HepG2 (cell line): ENCODE measurements at regions not wholly inside any gene's neighbourhood (a gene's known extent, or its start where the extent isn't known, plus 50 kb on each side); places are given as distances from the start of the nearest gene placed in this dataset.

Source experiments
- ATAC-seq: fragments of 200-7000 bp; cut with Tn5 transposase; 3 replicates; pipeline ENCODE4 v1.9.1; 2020; ENCODE audit warnings: mild to moderate bottlenecking, moderate library complexity
- BruUV-seq: library from RNA; stranded (reverse); fragments of 400-500 nt; replicated peaks from 2 replicates; lab custom pipeline; 2021; lab: Mats Ljungman, UMichigan
- CTCF ChIA-PET: fragments of 300-600 bp; formaldehyde crosslinking; extraction: SDS; loops from one replicate; lab custom pipeline; 2021; ENCODE audit warnings: low total read pairs, inconsistent platforms, low intra/inter-chr PET ratio; lab: Yijun Ruan, JAX
- POLR2A ChIA-PET: fragments of 350-600 bp; sonication (Branson Sonifier 250); formaldehyde crosslinking; loops from one replicate; lab custom pipeline; 2020; ENCODE audit warnings: antibody characterized with exemption, inconsistent platforms; lab: Yijun Ruan, JAX
- DNase-seq: peaks from one replicate; pipeline ENCODE4 v3.0.0-alpha.2; 2015; ENCODE audit warnings: low spot score
- FAIRE-seq: peaks from 3 replicates; lab custom pipeline; 2011; peaks lifted over from hg19 to GRCh38; lab: Jason Lieb, UNC
- H2AFZ ChIP-seq: one replicate; pipeline ENCODE4 v1.6.1; 2011; ENCODE audit warnings: low read length, inconsistent platforms
- H3K27ac ChIP-seq: fragments of 300-600 bp; 3 replicates; pipeline ENCODE4 v1.8.0; 2011; ENCODE audit warnings: mixed run types, mild to moderate bottlenecking, mixed read lengths, low read length, inconsistent platforms; ENCODE audit not compliant: insufficient read depth; ENCODE audit errors: extremely low read length
- H3K27me3 ChIP-seq, 2 experiments: fragments of 200-600 bp in 1 of 2; 2 replicates in 1 of 2; 3 replicates in 1 of 2; pipeline versions ENCODE4 v1.6.0 to v1.8.0; 2011; ENCODE audit warnings: low read length in 2 of 2, mild to moderate bottlenecking in 2 of 2, moderate library complexity in 2 of 2, inconsistent platforms in 1 of 2; ENCODE audit not compliant: insufficient read depth in 2 of 2, control insufficient read depth in 1 of 2
- H3K36me3 ChIP-seq, 2 experiments: fragments of 200-600 bp in 1 of 2; replicated peaks in 1 of 2; 2 replicates in 1 of 2; 3 replicates in 1 of 2; pipeline versions ENCODE4 v1.5.1 to v1.8.0; 2011; ENCODE audit warnings: low read length in 2 of 2, inconsistent platforms in 1 of 2; ENCODE audit not compliant: insufficient read depth in 2 of 2, control insufficient read depth in 1 of 2
- H3K4me1 ChIP-seq: 2 replicates; pipeline ENCODE4 v1.5.1; 2012; ENCODE audit warnings: low read length, inconsistent platforms; ENCODE audit not compliant: insufficient read depth
- H3K4me2 ChIP-seq: 2 replicates; pipeline ENCODE4 v1.6.0; 2011; ENCODE audit warnings: low read depth, low read length, inconsistent platforms
- H3K4me3 ChIP-seq, 3 experiments: fragments of 200-600 bp in 1 of 3; sonication (generic), shearing (Covaris generic) in 1 of 3; replicated peaks in 1 of 3; 2 replicates each; pipeline ENCODE4 v1.5.1; 2011 to 2016; ENCODE audit warnings: low read length in 3 of 3, inconsistent platforms in 2 of 3, low read depth in 2 of 3, mild to moderate bottlenecking in 2 of 3, control low read depth in 1 of 3, mixed read lengths in 1 of 3; ENCODE audit not compliant: insufficient read depth in 1 of 3
- H3K79me2 ChIP-seq: one replicate; pipeline ENCODE4 v1.6.1; 2011; ENCODE audit warnings: low read length, inconsistent platforms; ENCODE audit not compliant: insufficient read depth
- H3K9ac ChIP-seq: 2 replicates; pipeline ENCODE4 v1.6.0; 2011; ENCODE audit warnings: mild to moderate bottlenecking, low read depth, low read length, inconsistent platforms; ENCODE audit not compliant: insufficient read depth
- H3K9me3 ChIP-seq: 2 replicates; pipeline ENCODE4 v1.5.1; 2012; ENCODE audit warnings: mild to moderate bottlenecking, low read length
- H4K20me1 ChIP-seq: 2 replicates; pipeline ENCODE4 v1.6.0; 2011; ENCODE audit warnings: inconsistent platforms, mild to moderate bottlenecking, low read length, moderate library complexity; ENCODE audit not compliant: insufficient read depth
- ATF7-NPFF ChIP-seq: sonication (generic); formaldehyde crosslinking; IDR thresholded peaks from 2 replicates; pipeline ENCODE4 v1.8.1; 2023; ENCODE audit warnings: mild to moderate bottlenecking, low read depth, missing genetic modification reagents, moderate library complexity
- BCL6 ChIP-seq: IDR thresholded peaks from 2 replicates; pipeline ENCODE4 v1.6.1; 2016; ENCODE audit warnings: missing genetic modification reagents, missing compliant biosample characterization
- HNRNPL ChIP-seq: fragments of 200-400 bp; formaldehyde crosslinking; IDR thresholded peaks from 2 replicates; pipeline ENCODE4 v1.6.1; 2017; ENCODE audit warnings: mild to moderate bottlenecking, low read depth, low read length
- JUNB ChIP-seq: sonication (generic); formaldehyde crosslinking; IDR thresholded peaks from 2 replicates; pipeline ENCODE4 v1.8.0; 2022; ENCODE audit warnings: missing genetic modification reagents, mild to moderate bottlenecking, borderline replicate concordance
- KAT2B ChIP-seq: fragments of 150-350 bp; IDR thresholded peaks from 2 replicates; pipeline ENCODE4 v1.6.1; 2014; ENCODE audit warnings: low read depth, low read length, borderline replicate concordance
- MEIS1 ChIP-seq: sonication (generic); formaldehyde crosslinking; IDR thresholded peaks from 2 replicates; pipeline ENCODE4 v1.9.0; 2021; ENCODE audit warnings: mild to moderate bottlenecking, missing genetic modification reagents, moderate library complexity, borderline replicate concordance
- RCOR2 ChIP-seq: IDR thresholded peaks from 2 replicates; pipeline ENCODE4 v1.6.1; 2016; ENCODE audit warnings: missing biosample characterization, missing genetic modification reagents
- SOX13 ChIP-seq, 3 experiments: fragments of 450-650 bp in 1 of 3; sonication (generic) in 1 of 3; formaldehyde crosslinking in 1 of 3; IDR thresholded peaks in 2 of 3; conservative IDR thresholded peaks in 1 of 3; 2 replicates each; pipeline versions ENCODE4 v1.5.0 to v1.6.1; 2016 to 2020; ENCODE audit warnings: antibody characterized with exemption in 1 of 3, mild to moderate bottlenecking in 1 of 3, missing compliant biosample characterization in 1 of 3, missing genetic modification reagents in 1 of 3, moderate library complexity in 1 of 3
- ZFY ChIP-seq: sonication (generic); formaldehyde crosslinking; IDR thresholded peaks from 2 replicates; pipeline ENCODE4 v1.4.0; 2020; ENCODE audit warnings: missing genetic modification reagents
- WGBS: methylation state at CpG from one replicate; pipeline ENCODE4 v1.1.6; 2017; ENCODE audit warnings: low lambda C conversion rate; 5-methylcytosine and 5-hydroxymethylcytosine counted together
- in situ Hi-C: cut with HindIII; loops from 2 replicates; pipeline ENCODE4 v1.10.0; 2017; ENCODE audit warnings: low pct_unique_long_range_greater_than_20kb; ENCODE audit not compliant: extremely low pct_ligation_motif_present
- intact Hi-C: fragments of 100-400 bp; cut with micrococcal nuclease; formaldehyde crosslinking; loops from one replicate; pipeline ENCODE4 v1.10.0; 2022; ENCODE audit not compliant: unreplicated experiment
- TF ChIP-seq, protein P1 (sequence below): sonication (generic); formaldehyde crosslinking; IDR thresholded peaks from 2 replicates; pipeline ENCODE4 v1.8.0; 2022; ENCODE audit warnings: mild to moderate bottlenecking, missing genetic modification reagents, moderate library complexity
- TF ChIP-seq, protein P2 (sequence below): sonication (generic); formaldehyde crosslinking; IDR thresholded peaks from 2 replicates; pipeline ENCODE4 v1.8.0; 2022; ENCODE audit warnings: missing genetic modification reagents, mild to moderate bottlenecking, borderline replicate concordance
- TF ChIP-seq, protein P3 (sequence below): sonication (generic); formaldehyde crosslinking; IDR thresholded peaks from 2 replicates; pipeline ENCODE4 v1.9.0; 2021; ENCODE audit warnings: missing genetic modification reagents, mild to moderate bottlenecking, borderline replicate concordance
- TF ChIP-seq, protein P4 (sequence below): sonication (generic); formaldehyde crosslinking; IDR thresholded peaks from 2 replicates; pipeline ENCODE4 v1.4.0; 2020; ENCODE audit warnings: missing genetic modification reagents
- TF ChIP-seq, protein P5 (sequence below): sonication (generic); formaldehyde crosslinking; IDR thresholded peaks from 2 replicates; pipeline ENCODE4 v1.5.1; 2020; ENCODE audit warnings: mild to moderate bottlenecking, missing genetic modification reagents

DNA sequence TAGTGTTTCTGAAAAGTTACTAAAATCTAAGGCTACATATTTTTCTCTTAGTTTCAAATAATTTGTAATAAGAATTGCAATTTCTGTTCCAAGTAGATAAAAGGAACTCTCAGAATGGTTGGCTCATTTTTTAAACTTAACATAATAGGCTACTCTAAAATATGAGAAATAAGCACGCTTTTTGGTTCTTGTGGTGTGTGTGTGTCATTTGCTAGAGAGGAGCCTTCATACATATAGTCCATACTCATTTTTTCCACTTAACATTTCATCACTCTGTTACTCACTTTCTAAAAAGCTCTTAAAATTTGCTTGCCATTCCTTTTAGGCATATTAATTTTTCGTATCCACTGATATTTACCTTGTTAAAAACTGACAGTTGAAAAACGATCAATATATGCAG lies 74.0 kb upstream of the VWDE start:
- no TSS peak for BruUV-seq
- FAIRE-seq (no peak), ATAC-seq (no peak), DNase-seq (no peak)
- intact Hi-C loops, result no loop called here
- no peaks in the 10 kb centered on the region for H3K79me2 ChIP-seq
- H3K27me3 ChIP-seq, result no peaks in the 10 kb centered on the region; a peak in 1 of 5 replicates
- H3K9me3 ChIP-seq, result no peaks in the 10 kb centered on the region
- no peaks in the 10 kb centered on the region for H3K36me3 ChIP-seq
- no peak overlapping the region for H3K27ac ChIP-seq
- H4K20me1 ChIP-seq, result no peaks in the 10 kb centered on the region
- H2AFZ ChIP-seq, result no peak overlapping the region
- ChIA-PET CTCF (no interaction called here), POLR2A (no interaction called here)
- H3K4me3 ChIP-seq, result no peak overlapping the region
- no peak overlapping the region for H3K9ac ChIP-seq
- in situ Hi-C loops, result loop anchor here (25.0 kb wide), 2 partner anchors 640 to 1040 kb away; partner anchors contain the start of gene THSD7A
- WGBS, result under 1% methylated on average over 3 of the region's 3 CpGs
- no peaks in the 10 kb centered on the region for H3K4me1 ChIP-seq
- no peak overlapping the region for H3K4me2 ChIP-seq
- TF ChIP-seq KAT2B (no peak), SOX13 (IDR thresholded peaks at IDR 0.05) (no peak), SOX13 (CRISPR knock-in tag; conservative IDR thresholded peaks at IDR 0.05 in 1 of 2, IDR thresholded peaks at IDR 0.05 in 1 of 2) (no peak), ZFY (CRISPR knock-in tag) (no peak), MEIS1 (no peak), HNRNPL (no peak), BCL6 (CRISPR knock-in tag) (no peak), JUNB (CRISPR knock-in tag) (no peak), RCOR2 (CRISPR knock-in tag) (no peak), ATF7-NPFF (CRISPR knock-in tag) (no peak)
- TF ChIP-seq, protein P1, sequence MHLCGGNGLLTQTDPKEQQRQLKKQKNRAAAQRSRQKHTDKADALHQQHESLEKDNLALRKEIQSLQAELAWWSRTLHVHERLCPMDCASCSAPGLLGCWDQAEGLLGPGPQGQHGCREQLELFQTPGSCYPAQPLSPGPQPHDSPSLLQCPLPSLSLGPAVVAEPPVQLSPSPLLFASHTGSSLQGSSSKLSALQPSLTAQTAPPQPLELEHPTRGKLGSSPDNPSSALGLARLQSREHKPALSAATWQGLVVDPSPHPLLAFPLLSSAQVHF (CRISPR knock-in tag), result no peak
- TF ChIP-seq, protein P2, sequence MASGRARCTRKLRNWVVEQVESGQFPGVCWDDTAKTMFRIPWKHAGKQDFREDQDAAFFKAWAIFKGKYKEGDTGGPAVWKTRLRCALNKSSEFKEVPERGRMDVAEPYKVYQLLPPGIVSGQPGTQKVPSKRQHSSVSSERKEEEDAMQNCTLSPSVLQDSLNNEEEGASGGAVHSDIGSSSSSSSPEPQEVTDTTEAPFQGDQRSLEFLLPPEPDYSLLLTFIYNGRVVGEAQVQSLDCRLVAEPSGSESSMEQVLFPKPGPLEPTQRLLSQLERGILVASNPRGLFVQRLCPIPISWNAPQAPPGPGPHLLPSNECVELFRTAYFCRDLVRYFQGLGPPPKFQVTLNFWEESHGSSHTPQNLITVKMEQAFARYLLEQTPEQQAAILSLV (CRISPR knock-in tag), result no peak
- TF ChIP-seq, protein P3, sequence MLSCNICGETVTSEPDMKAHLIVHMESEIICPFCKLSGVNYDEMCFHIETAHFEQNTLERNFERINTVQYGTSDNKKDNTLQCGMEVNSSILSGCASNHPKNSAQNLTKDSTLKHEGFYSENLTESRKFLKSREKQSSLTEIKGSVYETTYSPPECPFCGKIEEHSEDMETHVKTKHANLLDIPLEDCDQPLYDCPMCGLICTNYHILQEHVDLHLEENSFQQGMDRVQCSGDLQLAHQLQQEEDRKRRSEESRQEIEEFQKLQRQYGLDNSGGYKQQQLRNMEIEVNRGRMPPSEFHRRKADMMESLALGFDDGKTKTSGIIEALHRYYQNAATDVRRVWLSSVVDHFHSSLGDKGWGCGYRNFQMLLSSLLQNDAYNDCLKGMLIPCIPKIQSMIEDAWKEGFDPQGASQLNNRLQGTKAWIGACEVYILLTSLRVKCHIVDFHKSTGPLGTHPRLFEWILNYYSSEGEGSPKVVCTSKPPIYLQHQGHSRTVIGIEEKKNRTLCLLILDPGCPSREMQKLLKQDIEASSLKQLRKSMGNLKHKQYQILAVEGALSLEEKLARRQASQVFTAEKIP (CRISPR knock-in tag), result no peak
- TF ChIP-seq, protein P4, sequence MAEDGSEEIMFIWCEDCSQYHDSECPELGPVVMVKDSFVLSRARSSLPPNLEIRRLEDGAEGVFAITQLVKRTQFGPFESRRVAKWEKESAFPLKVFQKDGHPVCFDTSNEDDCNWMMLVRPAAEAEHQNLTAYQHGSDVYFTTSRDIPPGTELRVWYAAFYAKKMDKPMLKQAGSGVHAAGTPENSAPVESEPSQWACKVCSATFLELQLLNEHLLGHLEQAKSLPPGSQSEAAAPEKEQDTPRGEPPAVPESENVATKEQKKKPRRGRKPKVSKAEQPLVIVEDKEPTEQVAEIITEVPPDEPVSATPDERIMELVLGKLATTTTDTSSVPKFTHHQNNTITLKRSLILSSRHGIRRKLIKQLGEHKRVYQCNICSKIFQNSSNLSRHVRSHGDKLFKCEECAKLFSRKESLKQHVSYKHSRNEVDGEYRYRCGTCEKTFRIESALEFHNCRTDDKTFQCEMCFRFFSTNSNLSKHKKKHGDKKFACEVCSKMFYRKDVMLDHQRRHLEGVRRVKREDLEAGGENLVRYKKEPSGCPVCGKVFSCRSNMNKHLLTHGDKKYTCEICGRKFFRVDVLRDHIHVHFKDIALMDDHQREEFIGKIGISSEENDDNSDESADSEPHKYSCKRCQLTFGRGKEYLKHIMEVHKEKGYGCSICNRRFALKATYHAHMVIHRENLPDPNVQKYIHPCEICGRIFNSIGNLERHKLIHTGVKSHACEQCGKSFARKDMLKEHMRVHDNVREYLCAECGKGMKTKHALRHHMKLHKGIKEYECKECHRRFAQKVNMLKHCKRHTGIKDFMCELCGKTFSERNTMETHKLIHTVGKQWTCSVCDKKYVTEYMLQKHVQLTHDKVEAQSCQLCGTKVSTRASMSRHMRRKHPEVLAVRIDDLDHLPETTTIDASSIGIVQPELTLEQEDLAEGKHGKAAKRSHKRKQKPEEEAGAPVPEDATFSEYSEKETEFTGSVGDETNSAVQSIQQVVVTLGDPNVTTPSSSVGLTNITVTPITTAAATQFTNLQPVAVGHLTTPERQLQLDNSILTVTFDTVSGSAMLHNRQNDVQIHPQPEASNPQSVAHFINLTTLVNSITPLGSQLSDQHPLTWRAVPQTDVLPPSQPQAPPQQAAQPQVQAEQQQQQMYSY, result no peak
- TF ChIP-seq, protein P5, sequence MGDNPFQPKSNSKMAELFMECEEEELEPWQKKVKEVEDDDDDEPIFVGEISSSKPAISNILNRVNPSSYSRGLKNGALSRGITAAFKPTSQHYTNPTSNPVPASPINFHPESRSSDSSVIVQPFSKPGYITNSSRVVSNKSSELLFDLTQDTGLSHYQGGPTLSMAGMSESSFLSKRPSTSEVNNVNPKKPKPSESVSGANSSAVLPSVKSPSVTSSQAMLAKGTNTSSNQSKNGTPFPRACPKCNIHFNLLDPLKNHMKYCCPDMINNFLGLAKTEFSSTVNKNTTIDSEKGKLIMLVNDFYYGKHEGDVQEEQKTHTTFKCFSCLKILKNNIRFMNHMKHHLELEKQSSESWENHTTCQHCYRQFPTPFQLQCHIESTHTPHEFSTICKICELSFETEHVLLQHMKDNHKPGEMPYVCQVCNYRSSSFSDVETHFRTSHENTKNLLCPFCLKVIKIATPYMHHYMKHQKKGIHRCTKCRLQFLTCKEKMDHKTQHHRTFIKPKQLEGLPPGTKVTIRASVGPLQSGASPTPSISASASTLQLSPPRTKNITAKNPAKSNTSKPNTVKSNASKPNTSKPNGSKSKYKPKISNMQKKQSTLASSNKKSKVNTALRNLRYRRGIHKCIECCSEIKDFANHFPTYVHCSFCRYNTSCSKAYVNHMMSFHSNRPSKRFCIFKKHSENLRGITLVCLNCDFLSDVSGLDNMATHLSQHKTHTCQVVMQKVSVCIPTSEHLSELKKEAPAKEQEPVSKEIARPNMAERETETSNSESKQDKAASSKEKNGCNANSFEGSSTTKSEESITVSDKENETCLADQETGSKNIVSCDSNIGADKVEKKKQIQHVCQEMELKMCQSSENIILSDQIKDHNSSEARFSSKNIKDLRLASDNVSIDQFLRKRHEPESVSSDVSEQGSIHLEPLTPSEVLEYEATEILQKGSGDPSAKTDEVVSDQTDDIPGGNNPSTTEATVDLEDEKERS (CRISPR knock-in tag), result no peak
